A549 (cell line): ENCODE measurements at regions not wholly inside any gene's neighbourhood (a gene's known extent, or its start where the extent isn't known, plus 50 kb on each side); places are given as distances from the start of the nearest gene placed in this dataset.

ENCODE experiments used
- CBX8 ChIP-seq: fragments of 200-600 bp; sonication (generic); IDR thresholded peaks from 2 replicates; pipeline ENCODE4 v1.6.1; 2016
- EHMT2 ChIP-seq: fragments of 200-600 bp; sonication (generic); IDR thresholded peaks from 2 replicates; pipeline ENCODE4 v1.6.1; 2016; ENCODE audit warnings: antibody characterized with exemption, low read depth, mild to moderate bottlenecking, moderate library complexity
- EP300 ChIP-seq, 2 experiments: fragments of >200 bp; sonication (Bioruptor Twin); formaldehyde crosslinking; IDR thresholded peaks; 2 replicates in 1 of 2; 3 replicates in 1 of 2; pipeline ENCODE4 v1.6.1; 2016 to 2017
- PBX3 ChIP-seq: IDR thresholded peaks from 2 replicates; pipeline ENCODE4 v1.6.1; 2012
- PHF8 ChIP-seq: fragments of 200-600 bp; sonication (generic); IDR thresholded peaks from 2 replicates; pipeline ENCODE4 v1.6.1; 2016; ENCODE audit warnings: low read depth, mild to moderate bottlenecking, antibody characterized with exemption, moderate library complexity, borderline replicate concordance
- POLR2A ChIP-seq: IDR thresholded peaks from 2 replicates; pipeline ENCODE4 v1.6.1; 2012; ENCODE audit warnings: mild to moderate bottlenecking, low read length
- POLR2AphosphoS2 ChIP-seq: conservative IDR thresholded peaks from 2 replicates; pipeline ENCODE4 v1.6.1; 2012; ENCODE audit warnings: low read length, improper control_type of control experiment, inconsistent platforms
- RAD21 ChIP-seq, 2 experiments: fragments of >200 bp in 1 of 2; sonication (Bioruptor Twin) in 1 of 2; formaldehyde crosslinking in 1 of 2; IDR thresholded peaks in 1 of 2; conservative IDR thresholded peaks in 1 of 2; 2 replicates in 1 of 2; 3 replicates in 1 of 2; pipeline ENCODE4 v1.6.1; 2012 to 2018; ENCODE audit warnings: inconsistent platforms in 1 of 2
- REST ChIP-seq: fragments of 200-600 bp; sonication (generic); IDR thresholded peaks from 2 replicates; pipeline ENCODE4 v1.6.1; 2016; ENCODE audit warnings: antibody characterized with exemption, mild to moderate bottlenecking, moderate library complexity
- ZNF302 ChIP-seq: fragments of 250-450 bp; sonication (Bioruptor Pico); IDR thresholded peaks from 2 replicates; pipeline ENCODE4 v1.9.0; 2021; ENCODE audit warnings: inconsistent platforms, mild to moderate bottlenecking, moderate library complexity
- TF ChIP-seq, protein P1 (sequence below): fragments of >200 bp; sonication (Bioruptor Twin); formaldehyde crosslinking; IDR thresholded peaks from 3 replicates; pipeline ENCODE4 v1.5.1; 2016
- TF ChIP-seq, protein P2 (sequence below): fragments of >200 bp; sonication (Bioruptor Twin); formaldehyde crosslinking; IDR thresholded peaks from 3 replicates; pipeline ENCODE4 v1.6.1; 2016

DNA sequence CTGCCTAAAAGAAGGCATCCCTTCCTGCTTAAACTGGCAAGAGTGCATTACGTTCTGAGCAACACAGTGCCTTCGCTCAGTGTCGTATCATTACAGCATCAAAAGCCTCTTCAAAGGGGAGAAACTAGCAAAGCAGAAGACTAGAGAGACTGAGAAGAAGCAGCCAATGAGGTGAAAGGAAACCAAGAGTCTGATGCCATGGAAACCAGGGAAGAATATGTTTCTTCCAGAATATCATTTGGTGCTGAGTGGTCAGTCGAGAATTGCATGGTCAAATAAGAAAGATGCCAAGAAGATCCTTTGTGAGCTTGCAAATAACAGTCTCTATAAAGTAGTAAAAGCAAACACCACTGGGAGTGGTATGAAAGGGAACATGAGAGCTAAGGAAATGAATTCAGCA lies 312.1 kb upstream of the CHST9 start:
- TF ChIP-seq, protein P1, sequence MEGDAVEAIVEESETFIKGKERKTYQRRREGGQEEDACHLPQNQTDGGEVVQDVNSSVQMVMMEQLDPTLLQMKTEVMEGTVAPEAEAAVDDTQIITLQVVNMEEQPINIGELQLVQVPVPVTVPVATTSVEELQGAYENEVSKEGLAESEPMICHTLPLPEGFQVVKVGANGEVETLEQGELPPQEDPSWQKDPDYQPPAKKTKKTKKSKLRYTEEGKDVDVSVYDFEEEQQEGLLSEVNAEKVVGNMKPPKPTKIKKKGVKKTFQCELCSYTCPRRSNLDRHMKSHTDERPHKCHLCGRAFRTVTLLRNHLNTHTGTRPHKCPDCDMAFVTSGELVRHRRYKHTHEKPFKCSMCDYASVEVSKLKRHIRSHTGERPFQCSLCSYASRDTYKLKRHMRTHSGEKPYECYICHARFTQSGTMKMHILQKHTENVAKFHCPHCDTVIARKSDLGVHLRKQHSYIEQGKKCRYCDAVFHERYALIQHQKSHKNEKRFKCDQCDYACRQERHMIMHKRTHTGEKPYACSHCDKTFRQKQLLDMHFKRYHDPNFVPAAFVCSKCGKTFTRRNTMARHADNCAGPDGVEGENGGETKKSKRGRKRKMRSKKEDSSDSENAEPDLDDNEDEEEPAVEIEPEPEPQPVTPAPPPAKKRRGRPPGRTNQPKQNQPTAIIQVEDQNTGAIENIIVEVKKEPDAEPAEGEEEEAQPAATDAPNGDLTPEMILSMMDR = no peak
- TF ChIP-seq EP300 (IDR thresholded peaks at IDR 0.05) = no peak
- TF ChIP-seq PHF8 = no peak
- no peak for TF ChIP-seq POLR2A
- TF ChIP-seq REST = no peak
- TF ChIP-seq PBX3 = no peak
- no peak for TF ChIP-seq CBX8
- TF ChIP-seq, protein P2, sequence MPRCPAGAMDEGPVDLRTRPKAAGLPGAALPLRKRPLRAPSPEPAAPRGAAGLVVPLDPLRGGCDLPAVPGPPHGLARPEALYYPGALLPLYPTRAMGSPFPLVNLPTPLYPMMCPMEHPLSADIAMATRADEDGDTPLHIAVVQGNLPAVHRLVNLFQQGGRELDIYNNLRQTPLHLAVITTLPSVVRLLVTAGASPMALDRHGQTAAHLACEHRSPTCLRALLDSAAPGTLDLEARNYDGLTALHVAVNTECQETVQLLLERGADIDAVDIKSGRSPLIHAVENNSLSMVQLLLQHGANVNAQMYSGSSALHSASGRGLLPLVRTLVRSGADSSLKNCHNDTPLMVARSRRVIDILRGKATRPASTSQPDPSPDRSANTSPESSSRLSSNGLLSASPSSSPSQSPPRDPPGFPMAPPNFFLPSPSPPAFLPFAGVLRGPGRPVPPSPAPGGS = no peak
- TF ChIP-seq RAD21 (conservative IDR thresholded peaks at IDR 0.05 in 1 of 2, IDR thresholded peaks at IDR 0.05 in 1 of 2) = no peak
- no peak for TF ChIP-seq POLR2AphosphoS2
- no peak for TF ChIP-seq EHMT2
- TF ChIP-seq ZNF302 (CRISPR knock-in tag) = no peak
